Upper lobe of right lung (tissue), 1 donor: ENCODE measurements at regions not wholly inside any gene's neighbourhood (a gene's known extent, or its start where the extent isn't known, plus 50 kb on each side); places are given as distances from the start of the nearest gene placed in this dataset.

Experiments used
- ATAC-seq: fragments of 200-7000 bp; cut with Tn5 transposase; one replicate; pipeline ENCODE4 v1.9.1; 2020; ENCODE audit warnings: mild to moderate bottlenecking, moderate library complexity
- DNase-seq: peaks from one replicate; pipeline ENCODE4 v3.0.0-alpha.2; 2020
- H3K27ac ChIP-seq: fragments of 200-600 bp; one replicate; pipeline ENCODE4 v1.8.0; 2022
- H3K27me3 ChIP-seq: fragments of 200-600 bp; one replicate; pipeline ENCODE4 v1.8.0; 2022; ENCODE audit warnings: mild to moderate bottlenecking
- H3K36me3 ChIP-seq: fragments of 200-600 bp; one replicate; pipeline ENCODE4 v1.8.0; 2022
- H3K4me1 ChIP-seq: fragments of 200-600 bp; one replicate; pipeline ENCODE4 v1.8.0; 2022
- H3K4me3 ChIP-seq: fragments of 200-600 bp; one replicate; pipeline ENCODE4 v1.8.0; 2022; ENCODE audit warnings: mild to moderate bottlenecking
- H3K9me3 ChIP-seq: fragments of 200-600 bp; one replicate; pipeline ENCODE4 v1.8.0; 2022
- CTCF ChIP-seq: fragments of 200-600 bp; IDR thresholded peaks from one replicate; pipeline ENCODE4 v1.8.0; 2022; ENCODE audit warnings: antibody characterized with exemption
- intact Hi-C: fragments of 100-400 bp; cut with DNase I; formaldehyde crosslinking; loops from one replicate; pipeline ENCODE4 v1.11.0; 2022
- donor health status: DM: no; HTN: yes; CAD: no; lungs with severe emphysema.

- no peak for DNase-seq
- H3K4me1 ChIP-seq: no peaks in the 10 kb centered on the region
- no peak for TF ChIP-seq CTCF
Measured at GRCh38 chr2:104233591-104233990, 620.3 kb upstream of the POU3F3 start.

GRCh38 chr2:104236491-104236890 is 617.4 kb upstream of the POU3F3 start:
- H3K9me3 ChIP-seq: no peaks in the 10 kb centered on the region
- intact Hi-C loops: no loop called here
- TF ChIP-seq CTCF: no peak
- H3K4me1 ChIP-seq: no peaks in the 10 kb centered on the region
- H3K4me3 ChIP-seq: no peak overlapping the region
- H3K27ac ChIP-seq: no peak overlapping the region
- ATAC-seq: no peak
- H3K36me3 ChIP-seq: no peaks in the 10 kb centered on the region
- DNase-seq: no peak
- H3K27me3 ChIP-seq: no peaks in the 10 kb centered on the region

More at GRCh38 chr2:104233591-104233990, 620.3 kb upstream of the POU3F3 start:
- H3K27ac ChIP-seq: no peak overlapping the region
- H3K36me3 ChIP-seq: no peaks in the 10 kb centered on the region
- ATAC-seq: no peak
- no peaks in the 10 kb centered on the region for H3K9me3 ChIP-seq
- intact Hi-C loops: no loop called here
- H3K27me3 ChIP-seq: no peaks in the 10 kb centered on the region
- no peak overlapping the region for H3K4me3 ChIP-seq

GRCh38 chr2:104240984-104241383 is 612.9 kb upstream of the POU3F3 start:
- peaks cover 15% of the 10 kb centered on the region for H3K9me3 ChIP-seq
- no peak for TF ChIP-seq CTCF
- no peaks in the 10 kb centered on the region for H3K4me1 ChIP-seq
- H3K36me3 ChIP-seq: no peaks in the 10 kb centered on the region
- intact Hi-C loops: no loop called here
- no peak for DNase-seq
- no peak overlapping the region for H3K27ac ChIP-seq
- no peaks in the 10 kb centered on the region for H3K27me3 ChIP-seq
- no peak overlapping the region for H3K4me3 ChIP-seq
- ATAC-seq: no peak

- Histone ChIP-seq H3K27me3 (no peaks in the 10 kb centered on the region), H3K4me3 (no peak overlapping the region), H3K4me1 (no peaks in the 10 kb centered on the region), H3K27ac (no peak overlapping the region), H3K9me3 (no peaks in the 10 kb centered on the region), H3K36me3 (no peaks in the 10 kb centered on the region)
- DNase-seq: no peak
- TF ChIP-seq CTCF: no peak
- no peak for ATAC-seq
- intact Hi-C loops: no loop called here
Measured at GRCh38 chr2:104249629-104250028, 604.3 kb upstream of the POU3F3 start.

- no peak overlapping the region for H3K27ac ChIP-seq
- H3K4me1 ChIP-seq: no peaks in the 10 kb centered on the region
- no peak for ATAC-seq
- no peaks in the 10 kb centered on the region for H3K27me3 ChIP-seq
- no peak overlapping the region for H3K4me3 ChIP-seq
- no peak for TF ChIP-seq CTCF
- H3K36me3 ChIP-seq: no peaks in the 10 kb centered on the region
- intact Hi-C loops: no loop called here
- H3K9me3 ChIP-seq: no peaks in the 10 kb centered on the region
- no peak for DNase-seq
Measured at GRCh38 chr2:104250635-104251034, 603.3 kb upstream of the POU3F3 start.

- DNase-seq (no peak), ATAC-seq (no peak)
- no peaks in the 10 kb centered on the region for H3K36me3 ChIP-seq
- no peaks in the 10 kb centered on the region for H3K4me1 ChIP-seq
- no peaks in the 10 kb centered on the region for H3K27me3 ChIP-seq
- TF ChIP-seq CTCF: no peak
- H3K27ac ChIP-seq: no peak overlapping the region
- H3K4me3 ChIP-seq: no peak overlapping the region
- H3K9me3 ChIP-seq: no peaks in the 10 kb centered on the region
- intact Hi-C loops: no loop called here
Measured at GRCh38 chr2:104254017-104254416, 599.9 kb upstream of the POU3F3 start.
